ENCODE measurements at regions not wholly inside any gene's neighbourhood (a gene's known extent, or its start where the extent isn't known, plus 50 kb on each side); places are given as distances from the start of the nearest gene placed in this dataset.

GRCh38 chr10:52472406-52473146 is 158.5 kb downstream of the DKK1 start:
- no peaks in the 10 kb centered on the region for H3K36me3 Mint-ChIP-seq (ENCODE audit: low read depth)
- H3K27me3 Mint-ChIP-seq (ENCODE audit: low read depth, poor library complexity): no peaks in the 10 kb centered on the region
- no peak for TF ChIP-seq CTCF (IDR thresholded peaks at IDR 0.05)
- DNase-seq: no peak
- H3K9me3 Mint-ChIP-seq: peaks cover 6% of the 10 kb centered on the region
- no peaks in the 10 kb centered on the region for H3K4me1 Mint-ChIP-seq
- H3K27ac Mint-ChIP-seq: peak overlapping the region; percentile 65
- H3K4me3 Mint-ChIP-seq: no peak overlapping the region

- Mint-ChIP-seq H3K36me3 (ENCODE audit: low read depth) (no peaks in the 10 kb centered on the region), H3K4me1 (no peaks in the 10 kb centered on the region), H3K4me3 (no peak overlapping the region), H3K9me3 (peaks cover 6% of the 10 kb centered on the region), H3K27me3 (ENCODE audit: low read depth, poor library complexity) (no peaks in the 10 kb centered on the region), H3K27ac (no peak overlapping the region)
- no peak for DNase-seq
- no peak for TF ChIP-seq CTCF (IDR thresholded peaks at IDR 0.05)
Observed at GRCh38 chr10:52474265-52474664, 160.2 kb downstream of the DKK1 start.

GRCh38 chr10:52477305-52477704 is 163.2 kb downstream of the DKK1 start:
- H3K27ac Mint-ChIP-seq: no peak overlapping the region
- H3K4me3 Mint-ChIP-seq: no peak overlapping the region
- TF ChIP-seq CTCF (IDR thresholded peaks at IDR 0.05): no peak
- no peaks in the 10 kb centered on the region for H3K27me3 Mint-ChIP-seq (ENCODE audit: low read depth, poor library complexity)
- no peaks in the 10 kb centered on the region for H3K36me3 Mint-ChIP-seq (ENCODE audit: low read depth)
- no peaks in the 10 kb centered on the region for H3K4me1 Mint-ChIP-seq
- peaks cover 3% of the 10 kb centered on the region for H3K9me3 Mint-ChIP-seq
- DNase-seq: no peak

GRCh38 chr10:52479567-52479966 is 165.5 kb downstream of the DKK1 start:
- H3K4me1 Mint-ChIP-seq: no peaks in the 10 kb centered on the region
- no peak overlapping the region for H3K27ac Mint-ChIP-seq
- no peak overlapping the region for H3K4me3 Mint-ChIP-seq
- TF ChIP-seq CTCF (IDR thresholded peaks at IDR 0.05): no peak
- DNase-seq: no peak
- H3K9me3 Mint-ChIP-seq: no peaks in the 10 kb centered on the region
- H3K36me3 Mint-ChIP-seq (ENCODE audit: low read depth): no peaks in the 10 kb centered on the region
- H3K27me3 Mint-ChIP-seq (ENCODE audit: low read depth, poor library complexity): no peaks in the 10 kb centered on the region

GRCh38 chr10:52481986-52482555 is 168.0 kb downstream of the DKK1 start:
- no peaks in the 10 kb centered on the region for H3K9me3 Mint-ChIP-seq
- H3K4me3 Mint-ChIP-seq: no peak overlapping the region
- no peaks in the 10 kb centered on the region for H3K27me3 Mint-ChIP-seq (ENCODE audit: low read depth, poor library complexity)
- H3K4me1 Mint-ChIP-seq: no peaks in the 10 kb centered on the region
- no peak for TF ChIP-seq CTCF (IDR thresholded peaks at IDR 0.05)
- no peaks in the 10 kb centered on the region for H3K36me3 Mint-ChIP-seq (ENCODE audit: low read depth)
- DNase-seq: no peak
- no peak overlapping the region for H3K27ac Mint-ChIP-seq

GRCh38 chr10:52483587-52483986 is 169.5 kb downstream of the DKK1 start:
- no peaks in the 10 kb centered on the region for H3K9me3 Mint-ChIP-seq
- no peak overlapping the region for H3K4me3 Mint-ChIP-seq
- no peak for DNase-seq
- no peaks in the 10 kb centered on the region for H3K36me3 Mint-ChIP-seq (ENCODE audit: low read depth)
- no peak overlapping the region for H3K27ac Mint-ChIP-seq
- peaks cover 6% of the 10 kb centered on the region for H3K4me1 Mint-ChIP-seq
- no peak for TF ChIP-seq CTCF (IDR thresholded peaks at IDR 0.05)
- no peaks in the 10 kb centered on the region for H3K27me3 Mint-ChIP-seq (ENCODE audit: low read depth, poor library complexity)

All from nephron progenitor cell (in vitro differentiated cells).